ENCODE measurements at regions not wholly inside any gene's neighbourhood (a gene's known extent, or its start where the extent isn't known, plus 50 kb on each side); places are given as distances from the start of the nearest gene placed in this dataset.

DNA sequence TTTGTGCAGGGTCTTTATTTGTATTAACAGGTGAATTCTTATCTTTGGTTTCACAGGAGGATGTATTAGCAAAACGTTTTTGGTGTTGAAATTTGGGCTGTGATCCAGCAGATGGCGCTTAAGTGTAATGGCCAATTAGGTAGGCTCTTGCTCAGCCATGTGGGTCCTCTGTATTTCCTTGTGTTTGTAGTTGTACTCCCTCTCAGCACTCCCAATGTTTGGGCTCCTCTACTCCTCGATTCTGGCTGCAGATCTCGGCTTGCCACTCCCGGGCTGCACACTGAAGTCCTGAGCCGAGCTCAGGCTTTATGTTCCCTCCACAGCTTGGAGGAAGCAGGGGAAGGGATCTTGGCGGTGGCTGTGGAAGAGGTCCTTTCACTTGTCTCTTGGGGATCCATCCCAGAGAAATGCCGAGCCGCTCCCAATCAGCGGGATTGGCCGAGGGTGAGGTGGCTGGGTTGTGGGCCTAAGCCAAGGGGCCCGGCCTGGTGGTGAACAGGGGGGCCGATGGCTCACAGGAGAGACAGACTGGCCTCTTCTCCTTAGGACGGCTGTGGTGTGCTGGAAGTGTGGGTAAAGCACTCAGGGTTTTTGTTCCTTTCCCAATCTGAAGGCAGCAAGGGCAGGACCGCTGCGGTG, 133.7 kb downstream of the AEBP2 start:
- H3K4me1 ChIP-seq (replicated peaks in 1 of 2): no peaks in the 10 kb centered on the region
- H3K4me3 ChIP-seq: no peak overlapping the region
- 20 to 80% (median 57%) methylated on average over 2 to 9 of the region's 16 CpGs; no CpG with 5 or more reads in 4 of the 10 experiments for WGBS, 10 experiments
- in situ Hi-C loops (cut with MboI; ENCODE audit: low pct_unique_long_range_greater_than_20kb in 2 of 9, low sequenced_read_pairs in 9 of 9, unreplicated experiment in 9 of 9): no loop called here
- peak in 3 of 8 experiments; percentile 51 to 78 (median 67) for ATAC-seq (replicated peaks in 6 of 8)
- H3K27ac ChIP-seq: no peak overlapping the region

DNA sequence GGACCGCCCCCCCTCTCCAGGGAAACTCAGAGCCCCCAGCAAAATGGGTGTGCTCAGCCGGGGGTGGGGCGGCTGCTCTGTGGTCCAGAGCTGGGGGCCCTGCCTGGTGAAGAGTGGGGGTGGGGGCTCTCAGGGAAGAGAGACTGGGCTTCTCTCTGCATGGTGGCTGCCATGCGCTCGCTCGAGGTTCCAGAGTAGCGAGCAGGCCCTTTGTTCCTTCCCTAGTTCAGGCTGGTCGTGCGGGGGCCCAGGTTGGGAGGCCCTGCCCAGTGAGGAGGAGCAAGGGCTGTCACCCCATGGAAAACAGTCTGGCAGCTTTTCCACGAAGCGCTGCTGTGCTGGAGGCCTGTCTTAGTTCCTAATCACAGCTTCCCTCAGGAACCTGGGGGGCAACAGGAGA, 134.6 kb downstream of the AEBP2 start:
- ATAC-seq (replicated peaks in 6 of 8): no peak
- no peak overlapping the region for H3K4me3 ChIP-seq
- no peak overlapping the region for H3K27ac ChIP-seq
- 90 to 94% methylated on average over 2 to 4 of the region's 11 CpGs; no CpG with 5 or more reads in 8 of the 10 experiments for WGBS, 10 experiments
- no peaks in the 10 kb centered on the region for H3K4me1 ChIP-seq (replicated peaks in 1 of 2)
- in situ Hi-C loops (cut with MboI; ENCODE audit: low pct_unique_long_range_greater_than_20kb in 2 of 9, low sequenced_read_pairs in 9 of 9, unreplicated experiment in 9 of 9): no loop called here

- Histone ChIP-seq H3K4me1 (replicated peaks in 1 of 2) (no peaks in the 10 kb centered on the region), H3K27ac (no peak overlapping the region), H3K4me3 (no peak overlapping the region)
- in situ Hi-C loops (cut with MboI; ENCODE audit: low pct_unique_long_range_greater_than_20kb in 2 of 9, low sequenced_read_pairs in 9 of 9, unreplicated experiment in 9 of 9): no loop called here
- no peak for ATAC-seq (replicated peaks in 6 of 8)
Observed at GRCh38 chr12:19574601-19575000, 135.3 kb downstream of the AEBP2 start.

DNA sequence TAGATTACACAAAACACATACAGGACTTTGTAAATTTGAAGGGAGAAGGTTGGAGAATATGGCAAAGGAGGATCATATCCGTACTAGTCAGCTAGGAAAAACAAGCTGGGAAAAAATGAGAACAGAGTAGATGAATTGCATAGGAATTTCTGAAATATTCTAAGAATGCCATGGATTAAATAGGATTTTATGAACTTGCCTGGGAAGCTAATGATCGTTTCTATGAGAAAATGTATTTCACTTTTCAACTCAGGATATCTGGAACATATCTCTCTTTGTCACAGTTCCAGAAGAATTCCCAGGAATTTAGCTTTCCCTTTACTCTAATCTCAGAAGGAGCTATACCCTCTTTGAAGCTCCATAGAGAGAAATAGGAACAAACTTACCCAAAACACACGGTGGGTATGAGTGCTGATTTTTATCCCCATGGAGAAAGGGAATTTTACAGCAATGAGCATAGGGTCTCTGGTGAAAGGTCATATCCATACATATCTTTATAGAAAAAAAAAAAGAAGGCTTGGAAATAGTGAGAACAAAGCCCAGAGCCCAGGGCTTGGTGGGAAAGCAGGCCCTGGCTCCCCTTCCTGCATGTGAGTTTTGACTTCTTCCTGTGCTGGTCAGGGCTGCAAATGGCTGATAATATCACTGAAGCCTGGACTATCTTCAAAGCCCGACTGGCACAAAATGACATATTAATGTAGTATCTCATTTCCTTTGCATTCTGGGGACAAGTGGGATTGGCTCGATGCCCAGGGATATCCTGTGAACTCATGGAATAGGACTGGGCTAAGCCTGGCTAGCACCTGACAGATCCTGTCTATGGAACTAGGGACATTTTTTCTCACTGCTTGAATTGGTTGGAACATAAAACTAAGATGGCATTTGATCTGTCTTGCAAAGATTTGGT, 136.3 kb downstream of the AEBP2 start:
- peak in 3 of 8 experiments; percentile 49 to 65 (median 58) for ATAC-seq (replicated peaks in 6 of 8)
- in situ Hi-C loops (cut with MboI; ENCODE audit: low pct_unique_long_range_greater_than_20kb in 2 of 9, low sequenced_read_pairs in 9 of 9, unreplicated experiment in 9 of 9): no loop called here
- H3K27ac ChIP-seq: no peak overlapping the region
- 6 to 95% (median 73%) methylated on average over 2 to 4 of the region's 5 CpGs for WGBS, 10 experiments
- H3K4me1 ChIP-seq (replicated peaks in 1 of 2): no peaks in the 10 kb centered on the region
- H3K4me3 ChIP-seq: no peak overlapping the region

- no peak overlapping the region for H3K4me3 ChIP-seq
- ATAC-seq (replicated peaks in 6 of 8): no peak
- in situ Hi-C loops (cut with MboI; ENCODE audit: low pct_unique_long_range_greater_than_20kb in 2 of 9, low sequenced_read_pairs in 9 of 9, unreplicated experiment in 9 of 9): no loop called here
- no peaks in the 10 kb centered on the region for H3K4me1 ChIP-seq (replicated peaks in 1 of 2)
- H3K27ac ChIP-seq: no peak overlapping the region
- 79 to 100% (median 100%) methylated on average over 1 to 2 of the region's 2 CpGs; no CpG with 5 or more reads in 1 of the 10 experiments for WGBS, 10 experiments
Observed at GRCh38 chr12:19576506-19577280, 137.4 kb downstream of the AEBP2 start.

GRCh38 chr12:19577281-19577530, 137.9 kb downstream of the AEBP2 start:
- no peak for ATAC-seq (replicated peaks in 6 of 8)
- in situ Hi-C loops (cut with MboI; ENCODE audit: low pct_unique_long_range_greater_than_20kb in 2 of 9, low sequenced_read_pairs in 9 of 9, unreplicated experiment in 9 of 9): no loop called here
- no peaks in the 10 kb centered on the region for H3K4me1 ChIP-seq (replicated peaks in 1 of 2)
- no peak overlapping the region for H3K27ac ChIP-seq
- H3K4me3 ChIP-seq: no peak overlapping the region

- H3K4me1 ChIP-seq (replicated peaks in 1 of 2): no peaks in the 10 kb centered on the region
- in situ Hi-C loops (cut with MboI; ENCODE audit: low pct_unique_long_range_greater_than_20kb in 2 of 9, low sequenced_read_pairs in 9 of 9, unreplicated experiment in 9 of 9): no loop called here
- peak in 2 of 8 experiments; percentile 53 to 66 for ATAC-seq (replicated peaks in 6 of 8)
- no peak overlapping the region for H3K27ac ChIP-seq
- no peak overlapping the region for H3K4me3 ChIP-seq
- 54 to 100% (median 96%) methylated on average over 2 to 4 of the region's 4 CpGs; no CpG with 5 or more reads in 3 of the 10 experiments for WGBS, 10 experiments
Observed at GRCh38 chr12:19584732-19585131, 145.4 kb downstream of the AEBP2 start.

DNA sequence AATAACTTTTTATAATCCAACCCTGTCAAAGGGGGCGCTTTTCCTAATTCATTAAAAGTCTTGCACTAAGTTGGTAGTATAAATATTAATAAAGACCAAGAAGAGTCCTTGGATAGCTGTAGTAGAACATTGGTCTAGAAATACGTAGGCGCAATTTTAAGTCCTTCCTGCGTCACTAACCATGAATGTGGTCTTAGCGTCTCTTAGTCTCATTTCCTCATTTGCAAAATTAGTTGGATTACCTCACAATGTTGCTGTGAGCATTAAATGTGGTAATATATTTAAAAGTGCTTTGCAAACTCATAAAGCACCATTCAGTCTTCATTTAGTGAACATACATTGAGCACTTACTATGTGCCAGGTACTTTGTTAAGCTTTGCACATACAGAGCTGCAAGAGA, 149.7 kb downstream of the AEBP2 start:
- H3K4me1 ChIP-seq (replicated peaks in 1 of 2): peaks cover 0 to under 1% of the 10 kb centered on the region in 2 donors
- H3K27ac ChIP-seq: no peak overlapping the region
- no peak overlapping the region for H3K4me3 ChIP-seq
- no peak for ATAC-seq (replicated peaks in 6 of 8)
- in situ Hi-C loops (cut with MboI; ENCODE audit: low pct_unique_long_range_greater_than_20kb in 2 of 9, low sequenced_read_pairs in 9 of 9, unreplicated experiment in 9 of 9): no loop called here
- WGBS, 10 experiments: 60 to 100% (median 82%) methylated on average over 1 to 5 of the region's 5 CpGs; no CpG with 5 or more reads in 1 of the 10 experiments

DNA sequence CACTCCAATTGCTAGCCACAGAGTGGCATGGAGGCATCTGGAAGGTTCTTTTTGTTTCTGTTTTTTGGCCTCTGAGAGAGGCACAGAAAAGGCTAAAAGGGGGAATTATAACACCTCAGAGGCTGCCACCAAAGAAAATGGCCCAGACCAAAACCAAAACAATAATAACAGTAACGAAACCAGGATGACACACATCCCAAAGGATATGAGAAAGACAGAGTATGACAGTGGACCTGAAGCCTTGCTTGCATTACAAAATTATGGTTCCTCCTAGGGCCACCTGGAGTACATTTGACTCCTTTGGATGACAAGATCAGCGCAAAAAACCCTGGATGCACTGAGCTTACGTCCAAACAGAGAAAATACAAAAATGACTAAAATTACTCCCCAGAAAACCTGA, 152.7 kb downstream of the AEBP2 start:
- H3K27ac ChIP-seq: no peak overlapping the region
- peaks cover 0 to 4% of the 10 kb centered on the region in 2 donors for H3K4me1 ChIP-seq (replicated peaks in 1 of 2)
- no peak overlapping the region for H3K4me3 ChIP-seq
- in situ Hi-C loops (cut with MboI; ENCODE audit: low pct_unique_long_range_greater_than_20kb in 2 of 9, low sequenced_read_pairs in 9 of 9, unreplicated experiment in 9 of 9): no loop called here
- ATAC-seq (replicated peaks in 6 of 8): no peak
- 80 to 100% (median 90%) methylated on average over 1 to 3 of the region's 3 CpGs; no CpG with 5 or more reads in 1 of the 10 experiments for WGBS, 10 experiments

GRCh38 chr12:19596434-19597166, 157.3 kb downstream of the AEBP2 start:
- no peak overlapping the region for H3K27ac ChIP-seq
- no peak for ATAC-seq (replicated peaks in 6 of 8)
- in situ Hi-C loops (cut with MboI; ENCODE audit: low pct_unique_long_range_greater_than_20kb in 2 of 9, low sequenced_read_pairs in 9 of 9, unreplicated experiment in 9 of 9): no loop called here
- H3K4me1 ChIP-seq (replicated peaks in 1 of 2): peaks cover 0 to 4% of the 10 kb centered on the region in 2 donors
- H3K4me3 ChIP-seq: no peak overlapping the region
- 33 to 96% (median 83%) methylated on average over 1 to 2 of the region's 2 CpGs; no CpG with 5 or more reads in 3 of the 10 experiments for WGBS, 10 experiments

DNA sequence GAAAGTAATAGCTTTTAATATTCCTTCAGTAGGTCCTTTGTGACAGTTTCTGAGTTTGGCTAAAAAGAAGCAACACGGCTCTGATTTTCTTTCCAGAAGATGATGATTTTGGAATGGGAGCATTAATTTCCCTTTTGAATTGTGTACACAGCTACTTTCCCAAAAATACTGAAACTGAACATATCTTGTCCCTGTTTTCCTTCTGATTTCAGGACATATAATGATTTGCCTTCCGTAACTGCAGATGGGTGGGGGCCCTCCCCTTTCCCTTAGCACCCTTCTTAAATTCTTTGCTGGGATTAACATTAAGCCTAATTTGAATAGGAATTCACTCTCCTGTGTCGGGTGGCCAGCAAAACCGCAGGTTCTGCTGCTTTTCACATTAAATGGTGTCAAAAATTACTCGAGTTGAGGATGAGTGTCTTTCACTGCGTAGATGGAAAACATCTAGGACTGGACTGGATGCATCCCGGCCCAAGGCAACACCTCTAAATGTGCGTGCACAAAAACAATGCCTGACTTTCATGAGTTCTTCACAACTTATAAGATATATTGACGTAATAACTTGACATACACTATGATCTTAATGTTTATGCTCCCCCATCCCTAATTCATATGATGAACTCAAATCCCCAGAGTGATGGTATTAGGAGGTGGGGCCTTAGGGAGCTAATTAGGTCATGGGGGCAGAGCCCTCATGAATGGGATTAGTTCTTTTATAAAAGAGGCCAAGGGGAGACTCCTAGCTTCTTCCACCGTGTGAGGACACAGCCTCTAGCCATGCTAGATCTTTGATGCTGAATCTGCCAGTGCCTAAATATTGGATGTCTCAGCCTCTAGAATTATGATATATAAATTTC, 158.1 kb downstream of the AEBP2 start:
- WGBS, 10 experiments: 0 to 88% (median 73%) methylated on average over 1 to 10 of the region's 10 CpGs

DNA sequence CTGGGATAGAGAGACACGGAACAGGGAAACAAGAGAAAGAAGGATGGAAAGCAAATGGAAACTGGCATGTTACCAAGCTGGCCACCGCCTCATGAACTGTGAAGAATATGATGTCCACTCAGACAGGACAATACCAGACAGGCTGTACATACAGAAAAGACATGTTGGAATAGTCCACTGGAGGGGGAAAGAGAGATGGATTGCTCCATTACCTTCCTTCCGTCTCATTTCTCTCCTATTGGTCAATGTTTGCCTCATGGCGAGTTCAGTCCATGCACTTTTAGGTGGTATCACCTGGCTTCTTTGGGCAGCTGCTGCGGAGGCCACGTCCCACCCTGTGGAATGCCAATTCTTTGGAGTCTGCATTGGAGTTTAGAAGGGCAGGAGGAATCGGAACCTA, 166.4 kb downstream of the AEBP2 start:
- H3K4me3 ChIP-seq: no peak overlapping the region
- no peak overlapping the region for H3K27ac ChIP-seq
- ATAC-seq (replicated peaks in 6 of 8): no peak
- WGBS, 10 experiments: 50 to 100% (median 96%) methylated on average over 1 to 6 of the region's 7 CpGs
- in situ Hi-C loops (cut with MboI; ENCODE audit: low pct_unique_long_range_greater_than_20kb in 2 of 9, low sequenced_read_pairs in 9 of 9, unreplicated experiment in 9 of 9): no loop called here
- no peaks in the 10 kb centered on the region for H3K4me1 ChIP-seq (replicated peaks in 1 of 2)

More for the DNA sequence above, 158.1 kb downstream of the AEBP2 start:
- H3K27ac ChIP-seq: no peak overlapping the region
- peaks cover 0 to 4% of the 10 kb centered on the region in 2 donors for H3K4me1 ChIP-seq (replicated peaks in 1 of 2)
- no peak overlapping the region for H3K4me3 ChIP-seq
- in situ Hi-C loops (cut with MboI; ENCODE audit: low pct_unique_long_range_greater_than_20kb in 2 of 9, low sequenced_read_pairs in 9 of 9, unreplicated experiment in 9 of 9): no loop called here
- peak in 3 of 8 experiments; percentile 58 to 88 (median 60) for ATAC-seq (replicated peaks in 6 of 8)
